Stimulated activated CD4-positive, alpha-beta T cell treated with anti-CD3 and anti-CD28 coated beads, Interleukin-15, amount 100 ng/mL, for 24 hours (primary cell): ENCODE measurements at regions not wholly inside any gene's neighbourhood (a gene's known extent, or its start where the extent isn't known, plus 50 kb on each side); places are given as distances from the start of the nearest gene placed in this dataset.

Source experiments
- DNase-seq: peaks from one replicate; pipeline ENCODE4 v3.0.0-alpha.2; 2020

DNA sequence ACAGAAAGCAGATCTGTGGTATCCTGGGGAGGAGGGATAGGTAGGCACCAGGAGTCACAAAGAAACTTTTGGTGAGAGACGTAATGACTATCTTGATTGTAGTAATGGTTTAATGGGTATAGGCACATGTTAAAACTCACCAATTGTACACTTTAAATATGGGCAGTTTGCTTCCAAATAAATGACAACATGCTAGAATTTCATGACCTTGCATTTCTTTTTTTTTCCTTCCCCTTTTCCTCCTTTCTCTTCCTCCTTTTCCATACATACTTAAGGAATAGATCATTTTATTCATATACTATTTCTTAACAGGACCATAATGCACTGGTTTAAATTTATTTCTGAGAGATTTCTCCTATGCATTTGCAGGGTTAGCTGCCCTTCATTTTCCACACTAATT lies 341.8 kb downstream of the TMEM182 start:
- DNase-seq, result no peak

DNA sequence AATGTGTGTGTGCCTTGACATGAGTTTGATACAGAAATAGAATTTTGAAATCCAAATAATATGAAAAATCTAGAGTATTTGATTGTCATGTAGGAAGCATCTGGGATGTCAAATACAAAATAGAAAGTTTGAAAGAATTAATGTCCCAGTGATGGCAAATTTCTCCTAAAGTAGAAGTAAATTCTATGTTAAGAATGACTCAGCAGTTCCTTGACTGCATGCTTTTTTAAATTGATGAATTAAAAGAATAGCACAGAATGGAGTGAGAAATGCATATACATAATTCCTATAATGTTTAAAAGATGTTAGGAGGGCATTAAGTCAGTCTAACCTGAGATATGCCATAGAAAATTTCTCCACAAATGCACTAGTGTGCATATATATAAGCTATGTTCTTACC lies 357.5 kb downstream of the TMEM182 start:
- DNase-seq, result no peak

DNA sequence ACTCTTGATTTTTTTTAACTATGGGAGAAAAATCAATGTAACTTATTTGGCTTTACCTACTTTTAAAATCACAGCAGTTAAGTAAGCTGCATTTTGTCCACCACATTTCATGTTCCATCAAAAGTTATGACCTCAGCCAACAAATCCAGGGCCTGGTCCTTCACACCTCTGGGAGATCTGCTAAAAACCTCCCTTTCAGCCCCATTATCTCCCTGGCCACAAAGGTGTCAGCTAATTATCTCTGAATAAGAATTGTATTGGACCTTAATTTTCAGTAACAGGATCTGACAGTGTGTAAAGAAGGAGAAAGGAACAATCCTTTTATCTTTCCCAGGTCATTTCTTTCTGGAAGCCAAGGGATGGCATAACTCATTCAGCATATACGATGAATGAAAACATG lies 359.3 kb downstream of the TMEM182 start:
- no peak for DNase-seq

DNA sequence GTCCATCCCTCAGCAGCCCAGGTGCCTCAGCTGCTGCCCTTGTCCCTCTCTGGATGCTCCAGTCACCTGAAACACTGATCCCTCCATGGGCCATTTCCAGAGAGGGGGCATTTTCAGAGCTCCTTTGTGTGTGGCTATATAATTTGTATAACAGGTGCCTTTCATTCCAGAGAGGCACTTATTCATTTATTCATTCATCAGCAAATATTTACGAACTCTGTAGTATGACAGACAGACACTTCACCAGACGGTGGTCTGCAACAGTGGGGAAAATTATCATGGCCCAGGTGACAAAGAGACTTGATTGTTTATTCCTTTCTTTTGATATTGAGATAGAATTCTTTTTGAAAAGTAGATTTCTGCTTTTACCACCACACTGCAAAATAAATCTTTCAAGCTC lies 361.7 kb downstream of the TMEM182 start:
- no peak for DNase-seq

DNA sequence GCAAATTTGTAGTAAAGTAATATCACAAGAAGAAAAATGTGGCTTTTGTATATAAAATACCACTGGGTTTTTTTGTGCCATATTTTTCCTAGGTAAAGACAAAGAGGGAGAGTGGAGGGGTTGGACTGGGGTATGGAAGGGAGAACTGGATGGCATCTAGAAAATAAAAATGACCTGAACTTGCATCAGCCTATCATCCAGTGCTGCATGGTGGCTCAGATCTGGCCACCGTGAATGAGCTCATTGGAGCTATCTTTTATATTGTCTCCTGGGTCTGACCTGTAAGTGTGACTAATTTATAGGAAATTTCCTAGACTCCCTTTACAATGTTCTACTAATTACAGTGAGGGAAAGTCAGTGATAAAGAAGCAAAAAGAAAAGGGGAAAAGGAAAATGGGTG lies 369.0 kb downstream of the TMEM182 start:
- no peak for DNase-seq

DNA sequence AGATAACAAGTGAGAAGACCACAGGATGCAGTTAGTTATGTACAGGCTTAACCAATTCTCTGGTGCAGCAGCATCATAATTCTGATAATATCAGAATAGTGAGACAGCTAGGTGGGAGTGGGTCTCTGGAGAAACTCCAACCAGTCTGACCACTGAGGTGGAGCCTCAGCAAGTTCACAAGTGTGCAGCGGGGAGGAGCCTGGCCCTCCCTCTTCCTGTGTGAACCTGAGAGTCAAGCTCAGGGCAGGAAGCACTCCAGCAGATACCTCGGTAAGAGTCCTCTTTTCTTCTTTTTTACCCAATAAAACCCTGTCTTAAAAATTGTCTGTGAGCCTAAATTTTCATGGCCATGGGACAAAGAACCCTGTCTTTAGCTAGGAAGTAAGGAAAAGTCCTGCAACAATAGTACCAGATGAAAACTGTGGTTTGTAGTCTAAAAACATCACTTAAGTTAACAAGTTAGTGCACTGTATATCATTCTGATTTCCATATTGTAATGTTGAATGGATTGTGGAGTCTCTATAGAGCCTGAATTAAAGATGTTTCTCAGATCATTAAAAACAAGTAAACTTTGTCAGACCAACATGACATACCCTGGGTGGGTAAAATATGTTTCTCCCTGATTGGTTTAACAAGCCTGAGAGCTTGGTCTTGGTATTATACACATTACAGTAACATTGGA lies 370.8 kb downstream of the TMEM182 start:
- no peak for DNase-seq

DNA sequence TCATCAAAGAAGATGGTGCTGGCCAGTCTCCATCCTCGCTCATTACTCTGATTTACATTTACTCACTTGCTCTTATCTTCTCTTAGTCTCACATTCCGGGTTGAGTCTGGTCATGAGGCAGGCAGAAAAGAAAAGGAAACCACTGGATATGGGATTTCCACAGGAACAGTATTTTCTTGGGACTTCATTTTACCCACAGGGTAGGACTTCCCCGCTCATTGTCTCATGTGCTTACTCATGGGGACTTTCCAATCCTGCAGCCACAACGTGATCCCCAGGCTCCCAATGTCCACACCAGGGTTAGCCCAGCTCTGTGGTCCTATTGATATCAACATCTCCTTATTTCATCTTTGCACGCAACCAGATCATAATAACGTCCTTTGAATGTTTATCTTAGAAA lies 373.8 kb downstream of the TMEM182 start:
- DNase-seq, result no peak

DNA sequence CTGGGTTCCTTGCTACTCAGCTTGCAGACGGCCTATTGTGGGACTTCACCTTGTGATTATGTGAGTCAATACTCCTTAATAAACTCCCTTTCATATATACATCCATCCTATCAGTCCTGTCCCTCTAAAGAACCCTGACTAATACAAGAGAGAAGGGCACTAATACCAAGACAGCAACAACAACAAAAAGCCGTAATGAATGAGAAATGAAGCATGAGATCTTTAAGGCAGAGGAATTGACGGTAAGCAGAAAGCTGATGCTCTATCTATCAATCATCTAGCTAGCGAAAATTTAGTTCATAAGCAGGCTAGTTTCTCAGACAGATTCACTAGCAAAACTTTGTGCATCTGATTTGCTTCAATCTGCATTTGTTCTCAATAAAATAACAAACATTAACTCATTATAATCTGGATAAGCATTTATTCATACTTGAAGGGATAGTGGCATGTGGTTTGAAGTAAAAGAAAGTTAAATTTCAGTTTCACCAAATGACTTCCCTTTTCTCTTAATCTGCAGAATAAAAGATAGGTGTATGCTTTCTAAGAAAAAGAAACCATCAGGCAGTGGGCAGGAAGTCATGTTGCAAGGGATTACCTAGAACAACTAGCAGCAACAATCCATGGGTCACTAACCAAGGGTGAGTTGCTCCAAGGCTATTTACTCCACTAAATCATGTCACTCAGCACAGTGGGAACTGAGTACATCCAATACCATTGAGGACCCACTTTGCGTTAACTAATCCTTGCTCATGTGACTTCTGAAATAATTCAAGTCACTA lies 376.5 kb downstream of the TMEM182 start:
- no peak for DNase-seq

DNA sequence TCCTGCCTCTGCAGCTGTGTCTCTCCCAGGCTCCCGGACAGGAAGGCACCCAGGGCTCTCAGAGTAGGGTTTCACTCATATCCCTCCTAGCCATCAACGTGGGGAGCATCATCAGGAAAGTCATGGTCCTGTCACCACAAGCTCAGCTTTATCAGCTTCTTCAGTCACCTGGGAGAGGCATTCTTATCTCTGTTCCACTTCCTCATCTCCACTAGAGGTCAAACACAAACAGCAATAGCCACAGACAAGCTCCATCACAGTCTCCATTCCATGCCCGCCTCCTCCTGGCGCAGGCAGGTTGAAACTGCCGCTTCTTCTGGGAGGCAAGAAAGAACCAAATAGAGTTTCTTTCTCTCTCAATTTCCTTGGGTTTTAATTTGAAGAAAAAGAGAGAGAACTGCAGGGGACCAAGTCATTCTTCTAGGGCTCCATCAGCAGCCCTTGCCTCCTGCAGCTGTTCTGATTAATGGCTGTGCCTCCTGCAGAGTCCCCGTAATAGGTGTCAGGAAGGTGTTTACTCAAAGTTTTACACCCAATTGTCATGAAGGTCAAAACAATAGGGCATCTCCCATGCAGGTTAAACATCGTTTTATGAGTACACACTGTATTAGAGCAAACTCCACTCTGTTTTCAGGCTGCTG lies 377.9 kb downstream of the TMEM182 start:
- DNase-seq, result no peak

DNA sequence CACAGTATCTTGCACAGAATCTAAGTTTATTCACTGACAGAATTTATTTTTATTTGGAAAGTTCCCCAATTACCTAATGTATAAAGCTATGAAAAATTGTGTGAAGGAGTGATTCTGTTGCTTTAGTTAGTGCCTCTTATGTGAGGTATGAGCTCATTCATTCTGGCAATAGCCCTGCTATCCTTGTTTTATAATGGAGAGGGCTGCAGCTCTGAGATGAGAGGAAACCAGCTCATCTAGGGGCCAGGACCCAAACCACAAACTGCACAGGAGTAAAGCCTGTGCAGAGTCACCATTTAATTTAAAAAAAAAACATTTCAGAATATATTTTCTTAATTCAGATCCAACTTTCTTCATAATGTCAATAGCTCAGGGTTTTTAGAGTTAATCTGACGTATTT lies 383.0 kb downstream of the TMEM182 start:
- no peak for DNase-seq

DNA sequence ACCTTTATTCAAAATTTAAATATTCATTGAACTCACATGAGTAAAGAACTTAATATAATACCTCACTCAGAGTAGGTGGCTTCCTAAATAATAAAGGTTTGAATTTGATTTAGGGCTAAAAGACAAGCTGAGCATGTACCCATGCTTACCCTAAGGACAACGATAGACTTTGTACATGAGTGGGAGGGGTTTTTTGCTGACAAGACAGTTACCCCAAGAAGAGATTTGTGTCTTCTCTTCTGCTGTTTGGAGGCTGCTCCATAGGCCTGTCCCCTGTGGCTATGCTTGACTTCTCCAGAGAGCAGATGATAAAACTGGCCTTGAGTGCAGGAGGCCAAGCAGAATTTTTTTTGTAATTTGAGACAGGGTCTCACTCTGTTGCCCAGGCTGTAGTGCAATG lies 383.9 kb downstream of the TMEM182 start:
- DNase-seq, result no peak

DNA sequence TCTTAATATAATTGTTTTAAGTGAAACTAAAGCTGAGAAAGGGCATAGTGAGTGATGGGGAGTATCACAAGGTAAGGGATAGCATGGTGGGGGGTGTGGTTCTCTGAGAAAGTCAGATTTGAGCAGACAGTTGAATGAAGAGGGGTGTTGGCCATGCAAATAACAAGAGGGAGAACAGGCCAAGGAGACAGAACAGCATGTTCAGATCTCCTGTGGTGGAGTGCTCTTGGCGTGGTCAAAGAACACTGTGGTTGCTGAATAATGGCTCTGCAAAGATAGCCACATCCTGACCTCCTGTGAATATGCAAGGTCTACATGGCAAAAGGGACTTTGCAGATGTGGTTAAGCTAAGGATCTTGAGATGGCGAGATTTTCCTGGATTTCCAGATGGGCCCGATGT lies 389.2 kb downstream of the TMEM182 start:
- no peak for DNase-seq

DNA sequence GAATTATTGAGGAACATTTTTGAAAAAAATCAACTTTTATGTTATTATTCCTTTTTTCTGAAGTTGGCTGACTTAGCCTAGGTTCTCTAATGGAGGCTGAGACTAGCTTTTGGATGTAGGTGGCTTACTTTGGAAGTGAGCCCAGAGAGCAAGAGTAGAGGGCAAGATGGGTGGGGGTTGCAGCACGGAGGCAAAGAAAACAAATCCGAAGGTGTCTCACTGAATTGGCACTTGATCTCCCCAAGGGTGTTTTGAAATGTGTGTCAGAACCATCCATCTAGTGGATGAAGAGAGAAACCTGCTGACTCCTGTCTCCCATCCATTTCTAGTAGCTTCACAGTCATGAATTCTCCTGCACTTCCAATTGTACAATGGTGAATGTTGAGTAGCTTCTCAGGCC lies 390.7 kb downstream of the TMEM182 start:
- no peak for DNase-seq

DNA sequence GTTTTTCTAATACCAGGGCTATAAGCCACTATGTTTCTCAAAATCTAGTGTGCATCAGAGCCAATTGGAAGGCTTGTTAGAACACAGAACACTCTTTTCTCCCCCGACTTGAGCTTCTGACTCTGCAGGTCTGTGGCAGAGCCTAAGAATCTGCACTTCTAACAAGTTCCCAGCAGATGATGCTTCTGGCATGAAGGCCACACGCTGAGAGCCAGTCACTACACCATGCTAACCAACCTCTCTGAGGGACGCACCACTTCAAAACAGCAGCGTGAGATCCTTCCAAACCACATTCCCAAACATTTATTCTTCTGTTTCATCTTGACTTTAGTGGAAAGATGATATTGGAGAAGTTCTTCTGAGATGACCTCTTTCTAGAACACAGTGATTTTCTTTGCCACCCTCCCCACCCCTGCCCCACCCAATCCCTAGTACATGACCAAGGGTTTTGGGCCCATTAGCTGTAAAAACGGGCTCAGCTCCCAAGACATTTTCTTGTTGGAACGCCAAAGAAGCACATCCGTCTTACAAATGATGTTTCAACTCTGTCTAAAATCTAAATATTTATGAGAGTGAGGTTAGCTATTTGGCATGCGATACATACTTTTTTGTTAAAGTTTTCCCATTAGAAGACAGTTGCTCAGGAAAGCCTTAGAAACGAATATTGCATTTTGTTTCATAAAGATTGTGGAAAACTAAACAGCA lies 391.9 kb downstream of the TMEM182 start:
- DNase-seq, result no peak

DNA sequence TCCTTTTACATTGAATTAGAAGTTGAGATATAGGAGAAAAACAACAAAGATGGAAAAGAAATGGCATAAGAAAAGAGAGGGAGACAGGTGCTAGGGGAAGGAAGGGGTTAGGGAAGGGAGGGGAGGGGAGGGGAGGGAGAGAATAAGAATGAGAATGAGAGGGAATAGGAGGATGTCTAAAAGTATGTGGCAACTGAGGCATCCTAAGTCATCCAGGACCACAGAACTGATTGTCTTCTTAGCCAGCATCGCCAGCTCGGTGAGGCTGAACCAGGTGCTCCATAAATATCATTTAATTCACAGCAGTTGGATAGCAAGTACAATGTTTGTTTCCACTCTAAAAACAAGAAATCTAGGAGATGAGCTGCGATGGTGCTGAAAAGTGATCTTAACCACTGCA lies 393.5 kb downstream of the TMEM182 start:
- DNase-seq, result no peak

DNA sequence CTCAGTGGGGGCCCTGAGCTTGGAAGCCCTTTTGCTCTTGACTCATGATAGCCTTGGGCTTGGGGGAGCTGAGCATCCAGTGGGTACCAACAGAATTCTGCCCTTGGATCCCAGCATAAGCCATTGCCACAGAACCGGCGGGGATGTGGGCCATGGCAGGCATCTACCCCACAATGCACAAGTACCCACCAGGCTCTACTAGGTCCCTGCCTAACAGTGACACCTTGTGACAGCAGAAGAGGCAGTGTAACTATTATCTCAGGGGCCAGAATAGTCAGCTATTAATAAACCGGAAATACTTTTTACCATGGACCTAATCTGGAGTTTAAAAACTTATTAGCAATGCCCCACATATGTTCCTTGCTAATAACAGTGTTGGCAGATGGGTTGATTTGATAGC lies 397.2 kb downstream of the TMEM182 start:
- DNase-seq, result no peak

DNA sequence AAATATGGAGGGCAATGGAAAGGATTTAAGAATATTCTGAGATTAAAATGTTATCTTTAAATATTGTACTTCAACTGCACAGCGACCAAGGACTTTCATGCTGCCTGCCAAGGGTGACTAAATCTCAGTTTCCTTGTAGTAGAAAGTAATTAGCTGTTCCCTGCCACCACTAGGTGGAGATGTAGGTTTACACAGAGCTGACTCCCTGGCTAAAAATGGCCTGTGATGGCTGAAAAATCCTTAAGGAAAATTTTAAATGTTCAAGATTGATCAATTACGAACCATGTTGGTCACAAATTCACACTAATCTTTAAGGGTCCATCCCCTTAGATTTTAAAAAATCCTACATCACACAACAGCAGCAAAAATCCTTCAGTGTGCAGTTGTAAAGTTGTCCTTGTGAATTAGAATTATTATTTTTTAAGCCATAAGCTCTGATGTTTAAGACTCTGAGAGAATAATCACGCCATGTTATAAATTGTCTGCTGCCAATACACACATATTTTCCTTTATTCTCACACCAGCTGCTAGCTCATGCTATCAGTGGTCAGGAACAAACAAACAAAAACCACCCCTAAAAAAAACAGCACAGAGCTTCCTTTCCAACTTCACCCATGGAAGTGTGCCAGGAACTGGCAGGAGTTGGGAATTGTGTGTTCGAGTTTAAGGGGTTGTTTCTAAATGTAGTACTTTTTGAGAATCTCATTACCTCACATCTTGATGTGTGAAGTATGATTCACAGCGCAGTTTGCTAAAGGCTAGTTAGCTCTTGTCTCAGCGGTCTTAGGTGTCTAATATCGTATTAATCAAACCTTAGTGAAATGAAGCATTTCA lies 399.8 kb downstream of the TMEM182 start:
- peak; percentile 6 for DNase-seq

DNA sequence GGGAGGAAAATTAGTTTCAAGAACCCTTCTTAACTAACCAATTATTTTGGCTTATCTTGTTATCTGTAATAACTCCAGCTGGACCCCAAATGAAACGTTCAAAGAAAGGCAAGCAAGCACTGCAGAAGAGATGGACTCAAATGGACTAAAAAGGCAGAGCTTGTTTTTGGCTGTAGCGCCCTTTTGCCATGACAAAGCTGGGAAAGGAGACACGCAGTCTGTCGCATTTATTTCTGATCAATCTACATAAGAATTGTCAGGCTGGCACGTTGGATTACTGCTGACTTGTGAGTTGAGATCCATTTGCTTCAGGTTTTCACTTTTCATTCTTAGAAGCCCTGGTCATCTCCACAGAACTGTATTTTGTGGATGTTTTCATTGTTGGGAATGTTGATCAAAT lies 402.9 kb downstream of the TMEM182 start:
- DNase-seq, result no peak

DNA sequence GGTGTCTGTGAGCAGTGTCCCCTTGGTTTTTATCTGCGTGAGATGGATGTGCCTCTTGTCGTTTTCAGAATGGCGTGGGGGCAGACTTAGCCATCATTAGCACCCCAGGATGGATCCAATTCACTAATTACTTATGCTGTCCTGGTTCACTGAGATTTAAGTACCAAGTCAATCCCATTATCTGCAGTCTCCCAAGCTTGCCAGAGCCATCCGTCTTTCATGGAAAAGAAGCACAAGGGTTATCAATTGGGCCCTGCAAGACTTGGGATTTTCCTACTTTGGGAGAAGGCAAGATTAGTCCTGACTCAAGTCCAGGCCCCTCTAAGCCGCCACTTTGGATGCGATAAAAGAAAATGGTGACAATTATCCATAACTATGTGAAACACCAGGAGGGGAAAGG lies 404.0 kb downstream of the TMEM182 start:
- no peak for DNase-seq

DNA sequence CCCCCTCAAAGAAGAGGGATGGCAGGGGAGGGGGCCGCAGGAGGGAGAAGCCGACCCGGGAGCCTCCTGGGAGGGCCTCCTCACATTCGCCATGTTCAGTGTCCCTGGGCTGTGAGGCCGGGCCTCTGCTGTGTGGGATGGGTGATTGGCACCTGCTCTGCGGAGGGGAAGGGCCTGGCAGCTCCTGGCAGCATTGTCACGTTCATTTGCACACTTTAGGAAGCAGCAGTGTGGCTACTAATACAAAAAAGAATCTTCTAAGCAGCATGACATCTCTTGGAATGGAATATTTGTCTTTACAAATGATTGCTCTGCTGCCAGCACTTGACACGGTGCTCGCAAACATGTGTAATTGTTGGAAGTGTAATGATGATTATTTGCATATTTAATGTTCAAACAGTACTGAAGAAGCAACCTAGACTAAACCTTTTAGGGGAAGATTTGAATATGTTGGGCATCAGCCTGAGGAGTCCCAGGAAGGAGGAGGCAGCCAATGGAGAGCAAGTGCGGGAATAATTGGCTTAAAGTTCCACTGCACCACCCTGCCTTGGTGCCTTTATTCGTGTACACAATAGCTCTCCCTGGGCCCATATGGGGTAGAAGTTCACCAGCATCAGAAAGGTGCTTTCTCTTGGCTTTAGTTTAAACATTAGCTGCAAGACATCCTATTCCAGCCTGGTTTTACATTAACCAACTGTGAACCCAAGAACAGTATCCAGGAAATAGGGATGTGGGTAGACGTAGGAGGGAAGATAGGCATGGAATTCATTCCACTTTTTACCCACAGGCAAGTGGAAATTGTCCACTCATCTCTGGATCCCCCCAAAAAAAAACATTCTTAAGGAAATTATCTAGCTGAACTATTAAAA lies 404.9 kb downstream of the TMEM182 start:
- no peak for DNase-seq

DNA sequence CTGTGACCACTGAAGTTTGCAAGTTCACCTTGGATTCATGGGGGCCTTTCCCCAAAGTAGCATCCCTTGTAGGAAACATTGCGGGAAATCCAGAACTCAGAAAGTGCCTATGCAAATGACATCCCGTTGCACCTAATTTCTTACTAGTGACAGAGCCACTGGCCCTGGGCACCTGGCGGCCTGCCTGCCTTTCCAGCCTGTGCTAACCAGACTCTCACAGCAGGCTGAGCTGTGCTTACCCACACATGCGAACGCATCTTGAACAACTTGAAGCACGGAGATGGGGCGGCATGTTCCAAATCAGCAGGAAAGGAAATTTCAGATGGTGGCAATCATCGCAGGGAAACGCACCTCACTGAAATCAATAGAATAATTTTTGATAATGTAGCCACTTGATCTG lies 405.8 kb downstream of the TMEM182 start:
- DNase-seq, result no peak

DNA sequence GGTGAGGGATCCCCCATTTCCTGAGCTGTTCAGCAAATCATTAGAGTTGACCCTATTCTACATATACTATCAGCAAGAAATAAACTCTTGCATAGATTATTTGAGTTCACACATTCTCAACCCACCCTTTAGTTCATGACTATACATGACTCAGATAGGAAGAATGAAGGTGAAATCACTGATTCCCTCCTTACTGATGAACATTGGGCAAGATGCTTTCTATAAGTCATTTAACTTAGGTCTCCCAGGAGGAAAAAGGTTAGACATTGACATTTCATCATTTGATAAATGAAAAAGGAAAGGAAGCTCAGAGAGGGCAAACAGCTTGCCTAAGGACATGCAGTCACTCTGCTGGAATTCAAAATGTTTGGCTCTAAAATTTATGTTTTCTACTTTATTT lies 408.0 kb downstream of the TMEM182 start:
- DNase-seq, result no peak
